ENCODE measurements at regions not wholly inside any gene's neighbourhood (a gene's known extent, or its start where the extent isn't known, plus 50 kb on each side); places are given as distances from the start of the nearest gene placed in this dataset.

DNA sequence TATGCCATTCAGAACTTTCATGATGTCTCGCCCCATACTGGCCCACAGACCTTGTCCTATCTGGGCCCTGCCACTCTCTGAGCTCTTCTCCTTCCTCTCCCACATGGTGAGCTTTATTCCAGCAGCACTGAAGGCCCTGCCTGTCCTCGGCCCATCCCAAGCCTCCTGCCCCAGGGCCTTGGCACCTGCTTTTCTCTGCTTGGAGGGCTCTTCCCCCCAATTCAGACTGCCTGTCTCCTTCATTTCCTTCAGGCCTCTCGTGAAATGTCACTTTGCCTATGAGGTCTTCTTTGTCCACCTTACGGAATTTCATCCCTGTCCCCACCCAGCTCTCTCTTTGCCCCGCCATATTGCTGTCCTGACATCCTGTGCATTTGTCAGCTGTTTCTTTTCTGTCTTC, 191.7 kb upstream of the POU3F1 start:
- TF ChIP-seq POLR2AphosphoS5 (IDR thresholded peaks at IDR 0.05; ENCODE audit: low read depth, low read length) (no peak), POLR2A (IDR thresholded peaks at IDR 0.05; ENCODE audit: low read depth, low read length) (no peak), SPI1 (IDR thresholded peaks at IDR 0.05; ENCODE audit: low read depth, low read length) (no peak), TAF1 (IDR thresholded peaks at IDR 0.05; ENCODE audit: low read depth, low read length) (no peak)

Data from GM12891 (cell line).